HepG2 (cell line): ENCODE measurements at regions not wholly inside any gene's neighbourhood (a gene's known extent, or its start where the extent isn't known, plus 50 kb on each side); places are given as distances from the start of the nearest gene placed in this dataset.

ENCODE experiments used
- ATAC-seq: fragments of 200-7000 bp; cut with Tn5 transposase; 3 replicates; pipeline ENCODE4 v1.9.1; 2020; ENCODE audit warnings: mild to moderate bottlenecking, moderate library complexity
- BruUV-seq: library from RNA; stranded (reverse); fragments of 400-500 nt; replicated peaks from 2 replicates; lab custom pipeline; 2021; lab: Mats Ljungman, UMichigan
- CTCF ChIA-PET: fragments of 300-600 bp; formaldehyde crosslinking; extraction: SDS; loops from one replicate; lab custom pipeline; 2021; ENCODE audit warnings: low total read pairs, inconsistent platforms, low intra/inter-chr PET ratio; lab: Yijun Ruan, JAX
- POLR2A ChIA-PET: fragments of 350-600 bp; sonication (Branson Sonifier 250); formaldehyde crosslinking; loops from one replicate; lab custom pipeline; 2020; ENCODE audit warnings: antibody characterized with exemption, inconsistent platforms; lab: Yijun Ruan, JAX
- DNase-seq: peaks from one replicate; pipeline ENCODE4 v3.0.0-alpha.2; 2015; ENCODE audit warnings: low spot score
- FAIRE-seq: peaks from 3 replicates; lab custom pipeline; 2011; peaks lifted over from hg19 to GRCh38; lab: Jason Lieb, UNC
- H2AFZ ChIP-seq: one replicate; pipeline ENCODE4 v1.6.1; 2011; ENCODE audit warnings: low read length, inconsistent platforms
- H3K27ac ChIP-seq: fragments of 300-600 bp; 3 replicates; pipeline ENCODE4 v1.8.0; 2011; ENCODE audit warnings: mixed run types, mild to moderate bottlenecking, mixed read lengths, low read length, inconsistent platforms; ENCODE audit not compliant: insufficient read depth; ENCODE audit errors: extremely low read length
- H3K27me3 ChIP-seq, 2 experiments: fragments of 200-600 bp in 1 of 2; 2 replicates in 1 of 2; 3 replicates in 1 of 2; pipeline versions ENCODE4 v1.6.0 to v1.8.0; 2011; ENCODE audit warnings: low read length in 2 of 2, mild to moderate bottlenecking in 2 of 2, moderate library complexity in 2 of 2, inconsistent platforms in 1 of 2; ENCODE audit not compliant: insufficient read depth in 2 of 2, control insufficient read depth in 1 of 2
- H3K36me3 ChIP-seq, 2 experiments: fragments of 200-600 bp in 1 of 2; replicated peaks in 1 of 2; 2 replicates in 1 of 2; 3 replicates in 1 of 2; pipeline versions ENCODE4 v1.5.1 to v1.8.0; 2011; ENCODE audit warnings: low read length in 2 of 2, inconsistent platforms in 1 of 2; ENCODE audit not compliant: insufficient read depth in 2 of 2, control insufficient read depth in 1 of 2
- H3K4me1 ChIP-seq: 2 replicates; pipeline ENCODE4 v1.5.1; 2012; ENCODE audit warnings: low read length, inconsistent platforms; ENCODE audit not compliant: insufficient read depth
- H3K4me2 ChIP-seq: 2 replicates; pipeline ENCODE4 v1.6.0; 2011; ENCODE audit warnings: low read depth, low read length, inconsistent platforms
- H3K4me3 ChIP-seq, 3 experiments: fragments of 200-600 bp in 1 of 3; sonication (generic), shearing (Covaris generic) in 1 of 3; replicated peaks in 1 of 3; 2 replicates each; pipeline ENCODE4 v1.5.1; 2011 to 2016; ENCODE audit warnings: low read length in 3 of 3, inconsistent platforms in 2 of 3, low read depth in 2 of 3, mild to moderate bottlenecking in 2 of 3, control low read depth in 1 of 3, mixed read lengths in 1 of 3; ENCODE audit not compliant: insufficient read depth in 1 of 3
- H3K79me2 ChIP-seq: one replicate; pipeline ENCODE4 v1.6.1; 2011; ENCODE audit warnings: low read length, inconsistent platforms; ENCODE audit not compliant: insufficient read depth
- H3K9ac ChIP-seq: 2 replicates; pipeline ENCODE4 v1.6.0; 2011; ENCODE audit warnings: mild to moderate bottlenecking, low read depth, low read length, inconsistent platforms; ENCODE audit not compliant: insufficient read depth
- H3K9me3 ChIP-seq: 2 replicates; pipeline ENCODE4 v1.5.1; 2012; ENCODE audit warnings: mild to moderate bottlenecking, low read length
- H4K20me1 ChIP-seq: 2 replicates; pipeline ENCODE4 v1.6.0; 2011; ENCODE audit warnings: inconsistent platforms, mild to moderate bottlenecking, low read length, moderate library complexity; ENCODE audit not compliant: insufficient read depth
- AKAP8 ChIP-seq: sonication (generic); formaldehyde crosslinking; IDR thresholded peaks from 2 replicates; pipeline ENCODE4 v1.5.1; 2020; ENCODE audit warnings: mild to moderate bottlenecking, missing genetic modification reagents
- ARHGAP35 ChIP-seq: sonication (generic); formaldehyde crosslinking; IDR thresholded peaks from 2 replicates; pipeline ENCODE4 v1.9.0; 2022; ENCODE audit warnings: mild to moderate bottlenecking, inconsistent platforms, moderate library complexity, missing genetic modification reagents, borderline replicate concordance
- ATF1 ChIP-seq: IDR thresholded peaks from 2 replicates; pipeline ENCODE4 v1.6.1; 2016; ENCODE audit warnings: mild to moderate bottlenecking, control low read depth
- CENPT ChIP-seq: sonication (generic); formaldehyde crosslinking; IDR thresholded peaks from 2 replicates; pipeline ENCODE4 v1.8.0; 2022; ENCODE audit warnings: low read depth, mild to moderate bottlenecking, moderate library complexity, missing genetic modification reagents
- CHCHD3 ChIP-seq: sonication (generic); formaldehyde crosslinking; IDR thresholded peaks from 2 replicates; pipeline ENCODE4 v1.8.0; 2022; ENCODE audit warnings: mild to moderate bottlenecking, missing genetic modification reagents, moderate library complexity
- HNF1B ChIP-seq: sonication (generic); formaldehyde crosslinking; IDR thresholded peaks from 2 replicates; pipeline ENCODE4 v1.5.1; 2020; ENCODE audit warnings: mild to moderate bottlenecking, moderate library complexity, missing genetic modification reagents
- IRF2 ChIP-seq: IDR thresholded peaks from 2 replicates; pipeline ENCODE4 v1.6.1; 2018; ENCODE audit warnings: missing genetic modification reagents, missing compliant biosample characterization
- MAFK ChIP-seq, 2 experiments: IDR thresholded peaks in 1 of 2; conservative IDR thresholded peaks in 1 of 2; 2 replicates each; pipeline ENCODE4 v1.6.1; 2011; ENCODE audit warnings: improper control_type of control experiment in 2 of 2, low read length in 2 of 2
- MIXL1 ChIP-seq: IDR thresholded peaks from 2 replicates; pipeline ENCODE4 v1.6.1; 2016
- NAIF1 ChIP-seq: sonication (generic); formaldehyde crosslinking; IDR thresholded peaks from 2 replicates; pipeline ENCODE4 v1.5.0; 2020; ENCODE audit warnings: mild to moderate bottlenecking, missing genetic modification reagents, borderline replicate concordance
- NFE2 ChIP-seq: sonication (generic); formaldehyde crosslinking; IDR thresholded peaks from 2 replicates; pipeline ENCODE4 v1.4.0; 2020; ENCODE audit warnings: missing genetic modification reagents
- SMAD9 ChIP-seq: sonication (generic); formaldehyde crosslinking; IDR thresholded peaks from 2 replicates; pipeline ENCODE4 v1.5.1; 2020; ENCODE audit warnings: mild to moderate bottlenecking, missing genetic modification reagents
- SMARCC2 ChIP-seq: fragments of 450-650 bp; IDR thresholded peaks from 2 replicates; pipeline ENCODE4 v1.6.1; 2017; ENCODE audit warnings: antibody characterized with exemption, mild to moderate bottlenecking
- SNAPC2 ChIP-seq: sonication (generic); formaldehyde crosslinking; IDR thresholded peaks from 2 replicates; pipeline ENCODE4 v1.8.1; 2022; ENCODE audit warnings: mild to moderate bottlenecking, missing genetic modification reagents
- SRSF9 ChIP-seq: fragments of 200-400 bp; formaldehyde crosslinking; IDR thresholded peaks from 2 replicates; pipeline ENCODE4 v1.6.1; 2018; ENCODE audit warnings: borderline replicate concordance, mild to moderate bottlenecking, low read depth, low read length; ENCODE audit not compliant: insufficient read depth, poor library complexity, severe bottlenecking
- SYNCRIP ChIP-seq: fragments of 200-400 bp; formaldehyde crosslinking; IDR thresholded peaks from 2 replicates; pipeline ENCODE4 v1.6.1; 2018; ENCODE audit warnings: mild to moderate bottlenecking, low read depth, low read length; ENCODE audit not compliant: insufficient read depth
- ZNF558 ChIP-seq: sonication (generic); formaldehyde crosslinking; IDR thresholded peaks from 2 replicates; pipeline ENCODE4 v1.9.0; 2022; ENCODE audit warnings: mild to moderate bottlenecking, missing genetic modification reagents, borderline replicate concordance
- ZNF616 ChIP-seq: sonication (generic); formaldehyde crosslinking; IDR thresholded peaks from 2 replicates; pipeline ENCODE4 v1.5.0; 2020; ENCODE audit warnings: low read depth, mild to moderate bottlenecking, missing genetic modification reagents
- ZNF766 ChIP-seq: sonication (generic); formaldehyde crosslinking; IDR thresholded peaks from 2 replicates; pipeline ENCODE4 v1.5.0; 2020; ENCODE audit warnings: missing genetic modification reagents, borderline replicate concordance
- WGBS: methylation state at CpG from one replicate; pipeline ENCODE4 v1.1.6; 2017; ENCODE audit warnings: low lambda C conversion rate; 5-methylcytosine and 5-hydroxymethylcytosine counted together
- in situ Hi-C: cut with HindIII; loops from 2 replicates; pipeline ENCODE4 v1.10.0; 2017; ENCODE audit warnings: low pct_unique_long_range_greater_than_20kb; ENCODE audit not compliant: extremely low pct_ligation_motif_present
- intact Hi-C: fragments of 100-400 bp; cut with micrococcal nuclease; formaldehyde crosslinking; loops from one replicate; pipeline ENCODE4 v1.10.0; 2022; ENCODE audit not compliant: unreplicated experiment
- TF ChIP-seq, protein P1 (sequence below): sonication (generic); formaldehyde crosslinking; IDR thresholded peaks from 2 replicates; pipeline ENCODE4 v1.8.0; 2022; ENCODE audit warnings: mild to moderate bottlenecking, missing genetic modification reagents, moderate library complexity
- TF ChIP-seq, protein P2 (sequence below): sonication (generic); formaldehyde crosslinking; IDR thresholded peaks from 2 replicates; pipeline ENCODE4 v1.4.0; 2020; ENCODE audit warnings: missing genetic modification reagents

DNA sequence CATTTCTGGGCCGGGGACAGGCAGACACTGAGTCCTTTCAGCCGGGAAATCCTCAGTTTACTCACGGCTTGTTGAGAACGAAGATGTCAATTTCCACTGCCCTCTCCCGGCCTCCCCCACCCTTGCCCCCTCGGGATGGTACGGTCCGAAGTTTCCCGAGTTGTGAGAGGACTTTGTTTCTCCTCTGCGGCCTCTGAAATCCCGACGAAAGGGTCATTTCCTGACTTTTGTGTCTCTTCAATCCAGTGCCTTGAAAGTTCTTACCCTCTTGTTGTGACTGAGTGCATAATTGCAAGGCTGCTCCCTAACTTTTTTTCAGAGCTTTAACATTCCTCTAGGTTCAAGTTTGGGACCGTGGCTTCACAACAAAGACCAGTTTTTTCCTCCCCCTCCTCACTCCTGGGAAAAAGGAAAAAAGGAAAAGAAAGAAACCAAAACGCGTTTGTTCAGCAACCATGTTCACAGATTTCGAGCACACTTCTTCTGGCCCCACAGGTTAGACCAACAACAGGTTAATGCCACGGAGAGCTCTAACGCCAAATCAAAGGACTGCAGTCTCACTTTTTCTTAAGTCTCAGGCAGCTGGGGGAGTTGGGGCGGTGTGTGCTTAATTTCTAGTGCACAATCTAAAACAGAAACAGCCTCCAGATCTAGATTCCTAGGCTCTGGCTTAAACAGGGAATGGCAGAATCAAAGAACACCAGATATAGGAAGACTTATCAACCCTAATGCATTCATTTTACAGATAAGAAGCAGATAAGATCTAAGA, 138.9 kb downstream of the TMCO5A start:
- in situ Hi-C loops (loop anchor here (5.0 to 10.0 kb wide), 2 partner anchors 181 to 279 kb away; partner anchors contain the start of gene SPRED1), intact Hi-C loops (no loop called here)
- ATAC-seq (peak; percentile 58), FAIRE-seq (no peak), DNase-seq (peak; percentile 43)
- peak overlapping the region; percentile 79 for H3K9ac ChIP-seq
- peak overlapping the region; percentile 99 for H2AFZ ChIP-seq
- H3K4me3 ChIP-seq, result peak overlapping the region; percentile 56 to 81 (median 62)
- 3% methylated on average over 10 of the region's 19 CpGs for WGBS
- no peaks in the 10 kb centered on the region for H3K36me3 ChIP-seq
- ChIA-PET CTCF (no interaction called here), POLR2A (interaction anchor here (2.7 kb wide), 1 partner anchor 179 kb away, joined by 29 read pairs; the partner anchor contains the start of gene SPRED1)
- peak overlapping the region; percentile 89 for H3K27ac ChIP-seq
- H3K4me2 ChIP-seq, result peak overlapping the region; percentile 87
- no peaks in the 10 kb centered on the region; a peak in 1 of 5 replicates for H3K27me3 ChIP-seq
- TSS peak; percentile 94 for BruUV-seq
- peaks cover 15% of the 10 kb centered on the region for H3K4me1 ChIP-seq
- H3K9me3 ChIP-seq, result no peaks in the 10 kb centered on the region
- no peaks in the 10 kb centered on the region for H3K79me2 ChIP-seq
- H4K20me1 ChIP-seq, result no peaks in the 10 kb centered on the region
- TF ChIP-seq NFE2 (CRISPR knock-in tag) (no peak), MIXL1 (CRISPR knock-in tag) (no peak), NAIF1 (CRISPR knock-in tag) (no peak), SMARCC2 (no peak), ZNF616 (CRISPR knock-in tag) (no peak), CHCHD3 (no peak), SNAPC2 (CRISPR knock-in tag) (no peak), ARHGAP35 (CRISPR knock-in tag) (no peak), ZNF766 (no peak), MAFK (conservative IDR thresholded peaks at IDR 0.05 in 1 of 2, IDR thresholded peaks at IDR 0.05 in 1 of 2; ENCODE audit: low read length in 2 of 2) (no peak), HNF1B (CRISPR knock-in tag) (no peak), SRSF9 (no peak), AKAP8 (CRISPR knock-in tag) (no peak), SYNCRIP (no peak), ATF1 (CRISPR knock-in tag) (no peak), CENPT (no peak), SMAD9 (CRISPR knock-in tag) (no peak), IRF2 (CRISPR knock-in tag) (no peak), ZNF558 (CRISPR knock-in tag) (no peak)
- TF ChIP-seq, protein P1, sequence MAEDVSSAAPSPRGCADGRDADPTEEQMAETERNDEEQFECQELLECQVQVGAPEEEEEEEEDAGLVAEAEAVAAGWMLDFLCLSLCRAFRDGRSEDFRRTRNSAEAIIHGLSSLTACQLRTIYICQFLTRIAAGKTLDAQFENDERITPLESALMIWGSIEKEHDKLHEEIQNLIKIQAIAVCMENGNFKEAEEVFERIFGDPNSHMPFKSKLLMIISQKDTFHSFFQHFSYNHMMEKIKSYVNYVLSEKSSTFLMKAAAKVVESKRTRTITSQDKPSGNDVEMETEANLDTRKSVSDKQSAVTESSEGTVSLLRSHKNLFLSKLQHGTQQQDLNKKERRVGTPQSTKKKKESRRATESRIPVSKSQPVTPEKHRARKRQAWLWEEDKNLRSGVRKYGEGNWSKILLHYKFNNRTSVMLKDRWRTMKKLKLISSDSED (CRISPR knock-in tag), result no peak
- TF ChIP-seq, protein P2, sequence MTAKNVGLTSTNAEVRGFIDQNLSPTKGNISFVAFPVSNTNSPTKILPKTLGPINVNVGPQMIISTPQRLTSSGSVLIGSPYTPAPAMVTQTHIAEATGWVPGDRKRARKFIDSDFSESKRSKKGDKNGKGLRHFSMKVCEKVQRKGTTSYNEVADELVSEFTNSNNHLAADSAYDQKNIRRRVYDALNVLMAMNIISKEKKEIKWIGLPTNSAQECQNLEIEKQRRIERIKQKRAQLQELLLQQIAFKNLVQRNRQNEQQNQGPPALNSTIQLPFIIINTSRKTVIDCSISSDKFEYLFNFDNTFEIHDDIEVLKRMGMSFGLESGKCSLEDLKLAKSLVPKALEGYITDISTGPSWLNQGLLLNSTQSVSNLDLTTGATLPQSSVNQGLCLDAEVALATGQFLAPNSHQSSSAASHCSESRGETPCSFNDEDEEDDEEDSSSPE (CRISPR knock-in tag), result no peak
